Neutrophil (primary cell): ENCODE measurements at regions not wholly inside any gene's neighbourhood (a gene's known extent, or its start where the extent isn't known, plus 50 kb on each side); places are given as distances from the start of the nearest gene placed in this dataset.

ENCODE experiments used
- H3K27ac ChIP-seq: fragments of 200-600 bp; sonication (generic); 2 replicates; pipeline ENCODE4 v1.5.1; 2016; ENCODE audit warnings: mild to moderate bottlenecking, moderate library complexity
- H3K27me3 ChIP-seq: fragments of 200-600 bp; sonication (generic); 2 replicates; pipeline ENCODE4 v1.6.0; 2016; ENCODE audit warnings: mild to moderate bottlenecking
- H3K36me3 ChIP-seq: fragments of 200-600 bp; sonication (generic); 2 replicates; pipeline ENCODE4 v1.5.1; 2017
- H3K4me1 ChIP-seq, 2 experiments: fragments of 200-600 bp in 1 of 2; sonication (generic) in 1 of 2; 1 replicate in 1 of 2; 2 replicates in 1 of 2; pipeline versions ENCODE4 v1.5.1 to v1.6.1; 2013 to 2016; ENCODE audit warnings: low read depth in 1 of 2, low read length in 1 of 2, mild to moderate bottlenecking in 1 of 2, moderate library complexity in 1 of 2; ENCODE audit not compliant: control insufficient read depth in 1 of 2, insufficient read depth in 1 of 2
- H3K4me3 ChIP-seq, 2 experiments: fragments of 200-600 bp in 1 of 2; sonication (generic) in 1 of 2; 1 replicate in 1 of 2; 2 replicates in 1 of 2; pipeline ENCODE4 v1.5.1; 2013 to 2016; ENCODE audit warnings: low read depth in 1 of 2, low read length in 1 of 2, mild to moderate bottlenecking in 1 of 2, moderate library complexity in 1 of 2
- H3K9me3 ChIP-seq: fragments of 200-600 bp; sonication (generic); 2 replicates; pipeline ENCODE4 v1.5.1; 2016
- CTCF ChIP-seq: fragments of 200-600 bp; sonication (generic); IDR thresholded peaks from 2 replicates; pipeline ENCODE4 v1.5.1; 2016; ENCODE audit warnings: antibody characterized with exemption

GRCh38 chr11:128299132-128299726 lies 288.1 kb downstream of the ETS1 start:
- TF ChIP-seq CTCF, result no peak
- H3K27me3 ChIP-seq, result no peaks in the 10 kb centered on the region
- H3K4me3 ChIP-seq, result no peak overlapping the region
- H3K4me1 ChIP-seq, result no peaks in the 10 kb centered on the region
- H3K36me3 ChIP-seq, result no peaks in the 10 kb centered on the region
- H3K9me3 ChIP-seq, result no peaks in the 10 kb centered on the region
- H3K27ac ChIP-seq, result no peak overlapping the region

GRCh38 chr11:128298271-128298670 lies 289.1 kb downstream of the ETS1 start:
- H3K4me3 ChIP-seq, result no peak overlapping the region
- H3K4me1 ChIP-seq, result no peaks in the 10 kb centered on the region
- no peaks in the 10 kb centered on the region for H3K27me3 ChIP-seq
- H3K9me3 ChIP-seq, result no peaks in the 10 kb centered on the region
- no peak overlapping the region for H3K27ac ChIP-seq
- no peak for TF ChIP-seq CTCF
- H3K36me3 ChIP-seq, result no peaks in the 10 kb centered on the region

GRCh38 chr11:128297805-128298204 lies 289.6 kb downstream of the ETS1 start:
- no peak overlapping the region for H3K27ac ChIP-seq
- no peaks in the 10 kb centered on the region for H3K36me3 ChIP-seq
- H3K27me3 ChIP-seq, result no peaks in the 10 kb centered on the region
- no peak overlapping the region for H3K4me3 ChIP-seq
- TF ChIP-seq CTCF, result no peak
- H3K4me1 ChIP-seq, result no peaks in the 10 kb centered on the region
- H3K9me3 ChIP-seq, result no peaks in the 10 kb centered on the region

- no peak overlapping the region for H3K27ac ChIP-seq
These were observed 290.2 kb downstream of the ETS1 start for GRCh38 chr11:128297091-128297651.

GRCh38 chr11:128294671-128295050 lies 292.7 kb downstream of the ETS1 start:
- no peaks in the 10 kb centered on the region for H3K9me3 ChIP-seq
- no peak overlapping the region for H3K4me3 ChIP-seq
- TF ChIP-seq CTCF, result no peak
- peaks cover 5 to 6% of the 10 kb centered on the region in 2 experiments for H3K4me1 ChIP-seq
- H3K27me3 ChIP-seq, result no peaks in the 10 kb centered on the region
- H3K27ac ChIP-seq, result no peak overlapping the region
- H3K36me3 ChIP-seq, result no peaks in the 10 kb centered on the region

More at GRCh38 chr11:128297091-128297651, 290.2 kb downstream of the ETS1 start:
- Histone ChIP-seq H3K4me3 (no peak overlapping the region), H3K36me3 (no peaks in the 10 kb centered on the region), H3K9me3 (no peaks in the 10 kb centered on the region), H3K27me3 (no peaks in the 10 kb centered on the region), H3K4me1 (no peaks in the 10 kb centered on the region)
- no peak for TF ChIP-seq CTCF
